ENCODE measurements at regions not wholly inside any gene's neighbourhood (a gene's known extent, or its start where the extent isn't known, plus 50 kb on each side); places are given as distances from the start of the nearest gene placed in this dataset.

DNA sequence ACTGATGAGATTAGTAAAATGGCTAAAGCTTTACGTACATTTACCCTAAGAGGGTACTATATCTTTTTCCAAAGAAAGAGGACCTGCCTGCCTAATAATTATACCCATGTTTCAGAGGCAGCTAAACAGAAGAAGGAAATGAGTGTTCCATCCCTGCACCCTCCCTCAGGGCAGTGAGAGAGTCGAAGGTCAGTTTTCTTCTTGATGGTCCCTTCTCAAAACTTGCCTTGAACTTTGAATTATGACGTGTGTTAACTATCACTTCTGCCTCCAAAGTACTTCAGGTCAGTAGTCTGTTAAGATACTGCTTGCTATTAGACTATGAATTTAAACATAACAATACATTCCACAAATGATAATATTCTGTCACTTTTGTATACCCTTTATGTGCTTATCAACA lies 294.8 kb upstream of the CHRM3 start:
- no peaks in the 10 kb centered on the region for H3K9me1 ChIP-seq (ENCODE audit: control insufficient read depth, insufficient read depth, low read length)
- intact Hi-C loops (cut with micrococcal nuclease) (no loop called here), in situ Hi-C loops (cut with MboI) (no loop called here)
- POLR2A ChIA-PET = no interaction called here
- 0% methylated on average over 3 of the region's 3 CpGs for WGBS (ENCODE audit: insufficient coverage, low coverage, missing lambda C conversion rate)
- no peak for TF ChIP-seq ZNF699 (CRISPR knock-in tag; IDR thresholded peaks at IDR 0.05; ENCODE audit: insufficient replicate concordance)
- no peak for TF ChIP-seq ZNF830 (CRISPR knock-in tag; IDR thresholded peaks at IDR 0.05)
- no peak for TF ChIP-seq RFX1 (IDR thresholded peaks at IDR 0.05)
- TF ChIP-seq ZNF507 (tag; conservative IDR thresholded peaks at IDR 0.05) = no peak
- no peak for TF ChIP-seq TAF15 (IDR thresholded peaks at IDR 0.05; ENCODE audit: low read depth, low read length)
- TF ChIP-seq, protein P1, sequence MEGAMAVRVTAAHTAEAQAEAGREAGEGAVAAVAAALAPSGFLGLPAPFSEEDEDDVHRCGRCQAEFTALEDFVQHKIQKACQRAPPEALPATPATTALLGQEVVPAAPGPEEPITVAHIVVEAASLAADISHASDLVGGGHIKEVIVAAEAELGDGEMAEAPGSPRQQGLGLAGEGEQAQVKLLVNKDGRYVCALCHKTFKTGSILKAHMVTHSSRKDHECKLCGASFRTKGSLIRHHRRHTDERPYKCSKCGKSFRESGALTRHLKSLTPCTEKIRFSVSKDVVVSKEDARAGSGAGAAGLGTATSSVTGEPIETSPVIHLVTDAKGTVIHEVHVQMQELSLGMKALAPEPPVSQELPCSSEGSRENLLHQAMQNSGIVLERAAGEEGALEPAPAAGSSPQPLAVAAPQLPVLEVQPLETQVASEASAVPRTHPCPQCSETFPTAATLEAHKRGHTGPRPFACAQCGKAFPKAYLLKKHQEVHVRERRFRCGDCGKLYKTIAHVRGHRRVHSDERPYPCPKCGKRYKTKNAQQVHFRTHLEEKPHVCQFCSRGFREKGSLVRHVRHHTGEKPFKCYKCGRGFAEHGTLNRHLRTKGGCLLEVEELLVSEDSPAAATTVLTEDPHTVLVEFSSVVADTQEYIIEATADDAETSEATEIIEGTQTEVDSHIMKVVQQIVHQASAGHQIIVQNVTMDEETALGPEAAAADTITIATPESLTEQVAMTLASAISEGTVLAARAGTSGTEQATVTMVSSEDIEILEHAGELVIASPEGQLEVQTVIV (CRISPR knock-in tag; IDR thresholded peaks at IDR 0.05; ENCODE audit: borderline replicate concordance) = no peak
- TF ChIP-seq BCOR (IDR thresholded peaks at IDR 0.05) = no peak
- TF ChIP-seq, protein P2, sequence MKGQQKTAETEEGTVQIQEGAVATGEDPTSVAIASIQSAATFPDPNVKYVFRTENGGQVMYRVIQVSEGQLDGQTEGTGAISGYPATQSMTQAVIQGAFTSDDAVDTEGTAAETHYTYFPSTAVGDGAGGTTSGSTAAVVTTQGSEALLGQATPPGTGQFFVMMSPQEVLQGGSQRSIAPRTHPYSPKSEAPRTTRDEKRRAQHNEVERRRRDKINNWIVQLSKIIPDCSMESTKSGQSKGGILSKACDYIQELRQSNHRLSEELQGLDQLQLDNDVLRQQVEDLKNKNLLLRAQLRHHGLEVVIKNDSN (CRISPR knock-in tag; IDR thresholded peaks at IDR 0.05) = no peak
- no peak for TF ChIP-seq ZNF717 (CRISPR knock-in tag; IDR thresholded peaks at IDR 0.05)
- no peaks in the 10 kb centered on the region for H3K36me3 ChIP-seq (ENCODE audit: control insufficient read depth, insufficient read depth, low read length)
- no peaks in the 10 kb centered on the region for H3K79me2 ChIP-seq (ENCODE audit: control insufficient read depth, insufficient read depth, low read length)
- H4K20me1 ChIP-seq (replicated peaks; ENCODE audit: control insufficient read depth, insufficient read depth, low read length) = no peaks in the 10 kb centered on the region
- ATAC-seq (no peak), DNase-seq (ENCODE audit: extremely low read depth in 1 of 4, low spot score in 3 of 4) (no peak), FAIRE-seq (no peak)
- no peaks in the 10 kb centered on the region; the same call in 1 of the 2 replicates for H3K9me3 ChIP-seq (replicated peaks; ENCODE audit: control insufficient read depth, insufficient read depth, low read depth, low read length)
- no peak overlapping the region for H3K4me3 ChIP-seq
- no peak overlapping the region for H3K4me2 ChIP-seq (ENCODE audit: insufficient read depth, low read length)
- H3K27me3 ChIP-seq (ENCODE audit: control insufficient read depth in 2 of 2, insufficient read depth in 2 of 2, low read length in 2 of 2) = no peaks in the 10 kb centered on the region
- H2AFZ ChIP-seq (ENCODE audit: low read depth, low read length) = no peak overlapping the region
- no peak overlapping the region for H3K9ac ChIP-seq (ENCODE audit: insufficient read depth in 1 of 2, low read depth in 2 of 2, low read length in 2 of 2)
- BruUV-seq (replicated peaks) = no TSS peak
- CTCF ChIA-PET (ENCODE audit: low intra/inter-chr PET ratio) = no interaction called here
- no peaks in the 10 kb centered on the region for H3K4me1 ChIP-seq (replicated peaks in 1 of 2; ENCODE audit: control insufficient read depth in 2 of 2, insufficient read depth in 2 of 2, low read length in 2 of 2)
- H3K27ac ChIP-seq (ENCODE audit: extremely low read depth, low read depth, low read length) = no peak overlapping the region

All from K562 (cell line).